Body of pancreas (tissue), 4 donors: ENCODE measurements at regions not wholly inside any gene's neighbourhood (a gene's known extent, or its start where the extent isn't known, plus 50 kb on each side); places are given as distances from the start of the nearest gene placed in this dataset.

Source experiments
- ATAC-seq: fragments of 150-250 bp; one replicate; pipeline ENCODE4 v1.9.1; 2016
- DNase-seq, 4 donors: peaks; one replicate each; pipeline ENCODE4 v3.0.0-alpha.2; 2019
- H3K27ac ChIP-seq, 4 donors: fragments of 200-600 bp; sonication (generic); 1 replicate in 3 of 4; 2 replicates in 1 of 4; pipeline versions ENCODE4 v1.5.1 to v1.6.1; 2016 to 2019; ENCODE audit warnings: mild to moderate bottlenecking in 1 of 4, mixed read lengths in 1 of 4, moderate library complexity in 1 of 4
- H3K27me3 ChIP-seq, 2 donors: fragments of 200-600 bp; sonication (generic); one replicate each; pipeline ENCODE4 v1.6.0; 2016; ENCODE audit warnings: mild to moderate bottlenecking in 1 of 2
- H3K36me3 ChIP-seq, 2 donors: fragments of 200-600 bp; sonication (generic); replicated peaks in 1 of 2; 2 replicates each; pipeline ENCODE4 v1.5.1; 2016; ENCODE audit warnings: low read depth in 2 of 2; ENCODE audit not compliant: insufficient read depth in 1 of 2
- H3K4me1 ChIP-seq: fragments of 200-600 bp; sonication (generic); one replicate; pipeline ENCODE4 v1.6.0; 2016
- H3K4me3 ChIP-seq, 2 donors: fragments of 200-600 bp; sonication (generic); 1 replicate in 1 of 2; 2 replicates in 1 of 2; pipeline ENCODE4 v1.5.1; 2016 to 2019
- H3K9me3 ChIP-seq, 3 donors: fragments of 200-600 bp; sonication (generic); 1 replicate in 2 of 3; 2 replicates in 1 of 3; pipeline ENCODE4 v1.5.1; 2016
- POLR2A ChIP-seq, 3 donors: fragments of 450-650 bp; IDR thresholded peaks; one replicate each; pipeline ENCODE4 v1.6.1; 2016; ENCODE audit warnings: antibody characterized with exemption in 3 of 3, mild to moderate bottlenecking in 2 of 3
- WGBS, 2 donors: methylation state at CpG; one replicate each; pipeline ENCODE4 v1.1.5; 2017; 5-methylcytosine and 5-hydroxymethylcytosine counted together
- intact Hi-C: fragments of 100-400 bp; cut with DNase I; formaldehyde crosslinking; loops from one replicate; pipeline ENCODE4 v1.15.1; 2023
- TF ChIP-seq, protein P1 (sequence below), 7 experiments: fragments of 450-650 bp in 4 of 7; fragments of 200-600 bp in 3 of 7; sonication (generic) in 3 of 7; IDR thresholded peaks; one replicate each; pipeline ENCODE4 v1.5.1; 2016 to 2019; ENCODE audit warnings: antibody characterized with exemption in 7 of 7

DNA sequence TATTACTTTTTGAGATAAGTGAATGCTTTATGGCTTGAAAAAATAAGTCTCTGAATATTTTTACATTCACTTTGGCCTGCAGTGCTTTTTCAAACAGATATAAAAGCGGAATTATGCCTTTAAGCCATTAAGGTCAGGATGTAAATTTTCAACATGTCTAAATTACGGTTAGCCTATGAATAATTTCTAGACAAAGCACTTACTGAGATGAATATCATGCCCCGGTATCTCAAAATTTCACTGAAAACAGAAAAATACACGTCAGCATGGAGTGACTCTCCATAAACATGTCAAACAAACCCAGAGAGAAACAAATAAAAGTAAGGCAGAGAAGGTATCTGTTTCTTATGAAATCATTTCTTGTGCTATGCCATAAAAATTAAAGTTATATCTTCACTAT is 853.9 kb downstream of the KCNT2 start:
- no peaks in the 10 kb centered on the region for H3K4me1 ChIP-seq
- intact Hi-C loops = no loop called here
- no peak overlapping the region for H3K4me3 ChIP-seq
- no peaks in the 10 kb centered on the region for H3K36me3 ChIP-seq
- H3K27me3 ChIP-seq = no peaks in the 10 kb centered on the region
- WGBS, 2 donors = 54 to 61% methylated on average over 4 of the region's 4 CpGs
- no peaks in the 10 kb centered on the region for H3K9me3 ChIP-seq
- no peak overlapping the region for H3K27ac ChIP-seq
- ATAC-seq = no peak
- no peak for DNase-seq
- no peak for TF ChIP-seq POLR2A (IDR thresholded peaks at IDR 0.05)
- TF ChIP-seq, protein P1, sequence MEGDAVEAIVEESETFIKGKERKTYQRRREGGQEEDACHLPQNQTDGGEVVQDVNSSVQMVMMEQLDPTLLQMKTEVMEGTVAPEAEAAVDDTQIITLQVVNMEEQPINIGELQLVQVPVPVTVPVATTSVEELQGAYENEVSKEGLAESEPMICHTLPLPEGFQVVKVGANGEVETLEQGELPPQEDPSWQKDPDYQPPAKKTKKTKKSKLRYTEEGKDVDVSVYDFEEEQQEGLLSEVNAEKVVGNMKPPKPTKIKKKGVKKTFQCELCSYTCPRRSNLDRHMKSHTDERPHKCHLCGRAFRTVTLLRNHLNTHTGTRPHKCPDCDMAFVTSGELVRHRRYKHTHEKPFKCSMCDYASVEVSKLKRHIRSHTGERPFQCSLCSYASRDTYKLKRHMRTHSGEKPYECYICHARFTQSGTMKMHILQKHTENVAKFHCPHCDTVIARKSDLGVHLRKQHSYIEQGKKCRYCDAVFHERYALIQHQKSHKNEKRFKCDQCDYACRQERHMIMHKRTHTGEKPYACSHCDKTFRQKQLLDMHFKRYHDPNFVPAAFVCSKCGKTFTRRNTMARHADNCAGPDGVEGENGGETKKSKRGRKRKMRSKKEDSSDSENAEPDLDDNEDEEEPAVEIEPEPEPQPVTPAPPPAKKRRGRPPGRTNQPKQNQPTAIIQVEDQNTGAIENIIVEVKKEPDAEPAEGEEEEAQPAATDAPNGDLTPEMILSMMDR (IDR thresholded peaks at IDR 0.05) = no peak

DNA sequence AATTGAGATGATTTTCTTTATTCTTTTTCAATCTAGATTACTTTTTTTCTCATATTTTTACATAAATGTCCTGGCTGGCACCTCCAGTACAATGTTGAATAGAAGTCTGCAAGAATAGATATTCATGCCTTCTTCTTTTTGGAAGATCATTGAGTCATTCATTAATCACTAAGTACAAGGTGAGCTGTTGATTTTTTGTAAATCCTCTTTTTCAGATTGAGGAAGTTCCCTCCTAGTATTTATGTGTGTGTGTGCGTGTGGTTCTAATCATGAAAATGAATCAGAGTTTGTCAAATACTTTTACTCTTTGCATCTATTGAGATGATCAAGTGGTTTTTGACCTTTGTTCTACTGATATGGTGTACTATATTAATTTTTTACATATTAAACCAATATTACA is 859.3 kb downstream of the KCNT2 start:
- ATAC-seq = no peak
- WGBS, 2 donors = 58 to 63% methylated on average over 1 of the region's 1 CpG
- TF ChIP-seq POLR2A (IDR thresholded peaks at IDR 0.05) = no peak
- TF ChIP-seq, protein P1 (IDR thresholded peaks at IDR 0.05) = no peak
- no peak overlapping the region for H3K4me3 ChIP-seq
- no peaks in the 10 kb centered on the region for H3K4me1 ChIP-seq
- H3K27me3 ChIP-seq = no peaks in the 10 kb centered on the region
- no peak overlapping the region for H3K27ac ChIP-seq
- H3K9me3 ChIP-seq = no peaks in the 10 kb centered on the region
- no peaks in the 10 kb centered on the region for H3K36me3 ChIP-seq
- no peak for DNase-seq
- intact Hi-C loops = no loop called here

DNA sequence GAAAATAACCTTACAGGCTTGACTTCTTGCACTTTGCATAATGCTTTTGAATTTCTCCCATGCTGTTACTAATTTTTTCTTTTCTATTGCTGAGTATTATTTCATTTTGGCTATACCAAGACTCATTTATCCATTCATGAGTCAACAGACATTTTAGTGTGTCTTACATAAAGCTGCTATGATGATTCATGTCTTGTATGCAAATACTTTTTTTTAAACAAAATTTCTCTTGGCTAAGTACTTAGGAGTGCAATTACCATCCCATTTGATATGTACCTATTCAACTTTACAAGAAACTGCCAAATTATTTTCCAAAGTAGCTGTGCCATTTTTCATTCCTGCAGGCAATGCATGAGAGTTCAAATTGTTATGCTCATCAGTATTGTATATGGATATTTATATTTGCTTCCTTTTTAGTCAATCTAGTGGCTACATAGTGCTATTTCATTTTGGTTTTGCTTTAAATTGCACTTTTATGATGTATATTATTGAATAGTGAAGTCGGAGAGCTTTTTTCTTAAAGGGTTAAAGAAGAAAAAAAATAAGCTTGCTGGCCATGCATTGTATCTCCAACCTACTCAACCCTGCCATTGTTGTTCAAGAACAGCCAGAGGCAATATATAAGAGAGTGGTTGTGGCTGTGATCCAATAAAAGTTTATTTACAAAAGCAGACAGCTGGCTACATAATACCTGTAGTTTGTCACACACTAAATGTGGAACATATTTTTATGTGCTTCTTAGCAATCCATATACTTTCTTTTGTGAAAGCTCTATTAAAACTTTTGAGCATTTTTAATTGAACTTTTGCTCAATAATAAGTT is 862.8 kb downstream of the KCNT2 start:
- no peaks in the 10 kb centered on the region for H3K9me3 ChIP-seq
- TF ChIP-seq, protein P1 (IDR thresholded peaks at IDR 0.05) = no peak
- no peak for TF ChIP-seq POLR2A (IDR thresholded peaks at IDR 0.05)
- no peaks in the 10 kb centered on the region for H3K4me1 ChIP-seq
- no peak for ATAC-seq
- WGBS, 2 donors = 53 to 64% methylated on average over 1 of the region's 1 CpG
- intact Hi-C loops = no loop called here
- no peak for DNase-seq
- no peaks in the 10 kb centered on the region for H3K36me3 ChIP-seq
- H3K4me3 ChIP-seq = no peak overlapping the region
- H3K27me3 ChIP-seq = no peaks in the 10 kb centered on the region
- no peak overlapping the region for H3K27ac ChIP-seq

DNA sequence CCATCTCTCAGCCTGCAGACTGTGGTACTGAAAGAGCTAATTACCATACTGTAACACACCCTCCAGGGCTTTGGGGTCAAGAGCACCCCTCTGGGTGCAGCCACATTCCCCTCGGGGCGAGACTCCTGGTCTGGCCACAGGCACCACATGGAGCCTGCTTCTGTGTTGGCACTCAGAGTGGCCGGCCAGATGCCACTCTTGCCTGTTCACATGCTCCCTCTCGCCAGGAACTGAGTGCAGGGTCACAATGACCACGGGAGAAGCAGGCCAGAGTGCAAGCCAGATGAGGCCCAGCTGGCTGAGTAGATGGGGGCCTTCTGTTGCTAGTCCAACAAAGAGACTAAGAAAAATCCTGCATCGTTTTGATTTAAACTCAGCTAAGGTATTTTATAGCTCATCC is 864.0 kb downstream of the KCNT2 start:
- ATAC-seq = no peak
- H3K27me3 ChIP-seq = no peaks in the 10 kb centered on the region
- H3K4me1 ChIP-seq = no peaks in the 10 kb centered on the region
- intact Hi-C loops = no loop called here
- no peaks in the 10 kb centered on the region for H3K36me3 ChIP-seq
- TF ChIP-seq POLR2A (IDR thresholded peaks at IDR 0.05) = no peak
- TF ChIP-seq, protein P1 (IDR thresholded peaks at IDR 0.05) = no peak
- no peak overlapping the region for H3K27ac ChIP-seq
- no peak overlapping the region for H3K4me3 ChIP-seq
- WGBS, 2 donors = 43 to 65% methylated on average over 3 to 6 of the region's 6 CpGs
- H3K9me3 ChIP-seq = no peaks in the 10 kb centered on the region
- DNase-seq = no peak

DNA sequence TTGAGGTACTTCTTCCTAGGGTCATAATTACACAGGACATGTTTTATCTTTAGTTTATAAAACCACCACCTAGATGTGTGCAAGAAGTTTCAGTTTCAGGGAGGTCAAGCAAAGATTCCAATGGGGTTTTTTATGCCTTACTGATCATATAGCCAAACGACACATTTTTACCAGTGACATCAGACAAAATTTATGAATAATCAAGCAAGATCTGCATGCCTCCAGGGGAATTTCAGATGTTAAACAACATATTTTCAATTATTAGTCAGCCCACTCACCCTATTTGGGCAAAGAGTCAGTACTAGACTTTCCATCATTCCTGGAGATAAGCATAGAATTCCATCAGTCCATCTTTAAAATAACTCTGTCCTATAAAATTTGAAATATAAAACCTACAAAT is 867.4 kb downstream of the KCNT2 start:
- DNase-seq (no peak), ATAC-seq (no peak)
- intact Hi-C loops = no loop called here
- 62 to 69% methylated on average over 1 of the region's 1 CpG for WGBS, 2 donors
- Histone ChIP-seq H3K36me3 (no peaks in the 10 kb centered on the region), H3K27me3 (no peaks in the 10 kb centered on the region), H3K4me3 (no peak overlapping the region), H3K4me1 (no peaks in the 10 kb centered on the region), H3K27ac (no peak overlapping the region), H3K9me3 (no peaks in the 10 kb centered on the region)
- no peak for TF ChIP-seq POLR2A (IDR thresholded peaks at IDR 0.05)
- TF ChIP-seq, protein P1 (IDR thresholded peaks at IDR 0.05) = no peak
